ENCODE measurements at regions not wholly inside any gene's neighbourhood (a gene's known extent, or its start where the extent isn't known, plus 50 kb on each side); places are given as distances from the start of the nearest gene placed in this dataset.

DNA sequence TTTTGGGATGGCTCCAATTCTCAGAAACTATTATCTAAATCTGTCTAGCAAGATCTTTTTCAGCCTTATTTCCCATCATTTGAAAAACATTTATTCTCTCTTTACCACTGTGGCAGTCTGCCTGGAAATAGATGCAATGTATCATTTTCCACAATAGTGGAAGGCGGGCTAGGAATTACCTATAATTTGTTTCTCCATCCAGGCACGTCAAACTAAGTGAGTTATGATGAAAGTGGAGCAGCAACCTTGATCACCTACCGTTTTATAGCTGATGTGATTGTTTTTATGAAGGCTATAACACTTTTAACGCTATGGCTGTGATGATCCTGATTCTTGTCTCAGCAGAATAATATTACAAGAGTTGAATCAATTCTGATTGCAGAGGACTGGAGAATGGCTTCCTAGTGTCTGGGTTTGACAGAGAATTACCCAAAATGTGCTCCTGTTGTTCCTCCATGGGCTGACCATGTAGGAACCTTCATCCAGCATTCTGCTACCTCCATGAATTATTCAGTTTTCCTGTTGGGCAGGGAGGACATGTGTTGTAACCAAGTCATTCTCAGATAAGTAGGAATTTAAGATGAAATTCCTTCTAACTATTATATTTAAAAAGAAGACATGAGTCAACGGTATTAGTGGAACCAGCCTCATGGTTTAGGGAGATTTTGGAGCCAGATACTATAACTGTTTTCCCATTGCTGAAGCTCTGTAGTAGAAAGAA, 231.5 kb upstream of the SGO1 start:
- TF ChIP-seq, protein P1, sequence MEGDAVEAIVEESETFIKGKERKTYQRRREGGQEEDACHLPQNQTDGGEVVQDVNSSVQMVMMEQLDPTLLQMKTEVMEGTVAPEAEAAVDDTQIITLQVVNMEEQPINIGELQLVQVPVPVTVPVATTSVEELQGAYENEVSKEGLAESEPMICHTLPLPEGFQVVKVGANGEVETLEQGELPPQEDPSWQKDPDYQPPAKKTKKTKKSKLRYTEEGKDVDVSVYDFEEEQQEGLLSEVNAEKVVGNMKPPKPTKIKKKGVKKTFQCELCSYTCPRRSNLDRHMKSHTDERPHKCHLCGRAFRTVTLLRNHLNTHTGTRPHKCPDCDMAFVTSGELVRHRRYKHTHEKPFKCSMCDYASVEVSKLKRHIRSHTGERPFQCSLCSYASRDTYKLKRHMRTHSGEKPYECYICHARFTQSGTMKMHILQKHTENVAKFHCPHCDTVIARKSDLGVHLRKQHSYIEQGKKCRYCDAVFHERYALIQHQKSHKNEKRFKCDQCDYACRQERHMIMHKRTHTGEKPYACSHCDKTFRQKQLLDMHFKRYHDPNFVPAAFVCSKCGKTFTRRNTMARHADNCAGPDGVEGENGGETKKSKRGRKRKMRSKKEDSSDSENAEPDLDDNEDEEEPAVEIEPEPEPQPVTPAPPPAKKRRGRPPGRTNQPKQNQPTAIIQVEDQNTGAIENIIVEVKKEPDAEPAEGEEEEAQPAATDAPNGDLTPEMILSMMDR (conservative IDR thresholded peaks at IDR 0.05), result no peak
- no peak for TF ChIP-seq ZFX (IDR thresholded peaks at IDR 0.05)

All from C4-2B (cell line).